ENCODE measurements at regions not wholly inside any gene's neighbourhood (a gene's known extent, or its start where the extent isn't known, plus 50 kb on each side); places are given as distances from the start of the nearest gene placed in this dataset.

DNA sequence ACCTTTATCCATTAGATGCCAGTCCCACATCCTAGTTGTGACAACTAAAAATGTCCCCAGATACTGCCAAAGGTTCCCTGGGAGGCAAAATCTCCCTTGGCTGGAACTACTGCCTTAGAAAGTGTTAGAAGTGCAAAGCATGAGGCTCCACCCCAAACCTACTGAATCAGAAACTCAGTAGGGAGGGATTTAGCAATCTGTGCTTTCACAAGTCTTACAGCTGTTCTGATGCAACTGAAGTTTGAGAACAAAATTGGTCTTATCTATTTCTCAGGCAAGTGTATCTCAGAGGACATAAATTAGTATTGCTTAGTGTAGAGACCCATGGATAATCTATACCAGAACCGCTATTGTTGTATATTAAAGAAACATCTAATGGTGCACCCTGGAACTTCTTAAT is 70.2 kb downstream of the CLDN1 start:
- in situ Hi-C loops (cut with MboI; ENCODE audit: low sequenced_read_pairs), result no loop called here

DNA sequence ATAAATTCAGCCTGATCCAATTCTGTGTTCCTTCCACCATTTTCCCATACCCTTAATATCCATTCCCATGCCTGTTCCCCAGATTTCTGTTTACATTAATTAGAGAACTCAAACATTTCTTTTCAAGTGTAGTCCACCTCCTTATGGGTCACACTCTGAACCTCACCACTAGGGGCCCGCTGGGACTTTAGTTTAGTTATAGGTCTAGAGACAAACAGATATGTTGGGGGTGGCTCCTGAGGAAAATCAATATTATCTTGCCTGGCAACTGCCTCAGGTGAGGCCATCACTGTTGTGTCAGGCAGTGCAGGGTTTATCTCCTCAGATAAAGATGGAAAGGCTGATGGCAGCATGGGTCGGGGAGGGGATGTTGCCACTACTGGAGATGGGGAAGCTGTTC is 72.8 kb downstream of the CLDN1 start:
- in situ Hi-C loops (cut with MboI; ENCODE audit: low sequenced_read_pairs), result no loop called here

DNA sequence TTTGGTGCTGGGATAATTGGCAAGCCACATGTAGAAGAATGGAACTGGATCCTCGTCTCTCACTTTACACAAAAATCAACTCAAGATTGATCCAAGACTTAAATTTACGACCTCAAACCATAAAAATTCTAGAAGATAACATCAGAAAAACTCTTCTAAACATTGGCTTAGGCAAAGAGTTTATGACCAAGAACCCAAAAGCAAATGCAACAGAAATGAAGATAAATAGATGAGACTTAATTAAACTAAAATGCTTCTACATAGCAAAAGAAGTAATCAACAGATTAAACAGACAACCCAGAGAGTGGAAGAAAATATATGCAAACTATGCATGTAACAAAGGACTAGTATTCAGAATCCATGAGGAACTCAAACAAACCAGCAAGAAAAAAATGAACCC is 80.1 kb downstream of the CLDN1 start:
- in situ Hi-C loops (cut with MboI; ENCODE audit: low sequenced_read_pairs), result no loop called here

DNA sequence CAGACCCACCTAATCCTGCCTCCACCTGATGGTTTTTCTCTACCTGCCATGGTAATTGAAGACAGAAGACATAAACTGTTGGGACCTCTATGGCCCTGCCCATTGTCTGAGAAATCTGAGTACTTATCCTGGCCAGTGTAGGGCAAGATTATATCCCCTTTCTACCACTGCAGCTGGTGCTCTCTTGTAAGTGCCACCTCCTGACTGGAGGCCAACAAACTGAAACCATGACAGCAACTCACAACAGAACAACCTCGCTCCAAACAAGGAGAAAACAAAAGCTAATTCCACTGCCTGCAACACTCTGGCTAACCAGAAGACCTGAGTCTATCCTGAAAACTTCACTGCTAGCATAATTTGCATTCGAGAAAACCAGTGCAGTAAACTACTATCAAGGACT is 82.9 kb downstream of the CLDN1 start:
- in situ Hi-C loops (cut with MboI; ENCODE audit: low sequenced_read_pairs), result no loop called here

DNA sequence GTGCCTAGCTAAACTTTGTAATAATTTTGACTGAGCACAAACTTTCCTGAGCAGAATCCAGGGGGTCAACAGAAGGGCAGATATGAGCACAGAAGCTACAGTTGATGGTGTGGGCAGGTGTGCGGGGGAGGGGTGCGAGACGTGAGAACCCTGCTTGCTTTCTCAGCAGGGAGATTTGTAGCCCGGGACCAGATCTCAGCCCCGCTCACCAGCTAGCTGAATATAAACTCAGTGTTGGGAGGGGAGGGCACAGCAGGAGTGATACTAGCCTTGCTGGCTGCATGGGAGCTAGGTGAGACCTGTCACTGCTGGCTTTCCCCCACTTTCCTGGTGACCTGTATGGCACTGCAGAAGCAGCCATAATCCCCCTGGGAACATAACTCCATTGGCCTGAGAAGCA is 83.4 kb downstream of the CLDN1 start:
- in situ Hi-C loops (cut with MboI; ENCODE audit: low sequenced_read_pairs), result no loop called here

DNA sequence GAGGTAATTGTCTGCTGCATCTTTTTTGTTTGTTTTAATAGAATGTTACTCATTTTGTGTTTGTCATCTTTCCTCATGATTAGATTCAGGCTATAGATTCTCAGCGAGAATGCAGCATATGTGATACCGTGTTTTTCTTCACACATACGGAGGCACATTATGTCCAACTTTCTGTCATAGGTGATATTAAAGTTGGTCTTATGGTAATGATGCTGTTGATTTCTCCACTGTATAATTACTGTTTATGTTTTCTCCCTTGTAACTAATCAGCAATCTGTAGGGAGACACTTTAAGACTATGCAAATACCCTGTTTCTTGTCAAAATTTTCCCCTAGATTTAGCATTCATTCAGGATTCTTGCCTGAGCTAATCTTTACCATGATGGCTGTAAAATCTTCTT is 87.6 kb downstream of the CLDN1 start:
- in situ Hi-C loops (cut with MboI; ENCODE audit: low sequenced_read_pairs), result no loop called here

- in situ Hi-C loops (cut with MboI; ENCODE audit: low sequenced_read_pairs), result no loop called here
Measured at GRCh38 chr3:190229632-190230424, 92.4 kb downstream of the CLDN1 start.

DNA sequence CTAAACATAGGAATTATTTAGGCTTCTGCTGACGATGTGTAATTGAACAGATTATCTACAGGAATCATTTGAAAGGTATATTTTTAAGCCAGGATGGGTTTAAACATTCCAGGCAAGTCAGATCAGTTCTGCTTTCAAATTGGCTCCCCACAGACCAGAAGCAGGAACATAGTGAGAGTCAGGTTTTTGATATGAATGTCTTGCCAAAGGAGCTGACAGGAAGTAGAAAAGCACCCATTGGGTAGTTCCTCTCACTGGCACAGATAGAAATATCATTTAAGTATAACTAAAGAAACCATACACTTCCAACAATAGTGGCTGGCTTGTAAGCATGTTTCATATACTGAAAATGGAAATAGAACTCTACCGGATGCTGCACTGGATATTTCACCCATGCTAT is 95.2 kb downstream of the CLDN1 start:
- in situ Hi-C loops (cut with MboI; ENCODE audit: low sequenced_read_pairs), result no loop called here

- in situ Hi-C loops (cut with MboI; ENCODE audit: low sequenced_read_pairs), result no loop called here
Measured at GRCh38 chr3:190224863-190225692, 97.2 kb downstream of the CLDN1 start.

- in situ Hi-C loops (cut with MboI; ENCODE audit: low sequenced_read_pairs), result no loop called here
Measured at GRCh38 chr3:190224456-190224855, 97.8 kb downstream of the CLDN1 start.

GRCh38 chr3:190222916-190223315 is 99.3 kb downstream of the CLDN1 start:
- in situ Hi-C loops (cut with MboI; ENCODE audit: low sequenced_read_pairs), result no loop called here

DNA sequence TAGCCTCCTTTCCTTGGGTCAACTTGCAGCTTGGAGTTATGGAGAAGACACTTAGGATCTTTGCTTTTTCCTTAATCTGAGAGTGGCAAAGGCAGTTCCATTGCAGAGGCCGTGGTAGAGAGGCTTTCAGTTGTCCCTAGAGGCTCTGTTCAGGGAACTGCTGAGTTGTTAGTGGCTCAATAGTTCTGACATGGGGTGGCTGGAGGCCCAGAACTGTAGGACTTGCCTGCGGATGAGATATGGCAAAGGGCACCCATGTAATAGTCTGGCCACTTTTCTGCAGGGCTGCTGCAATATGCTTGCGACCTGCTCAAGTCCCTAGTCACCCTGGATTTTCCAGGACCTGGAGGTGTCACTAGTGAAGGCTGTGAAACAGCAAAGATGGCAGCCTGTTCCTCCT is 99.9 kb downstream of the CLDN1 start:
- in situ Hi-C loops (cut with MboI; ENCODE audit: low sequenced_read_pairs), result no loop called here

- in situ Hi-C loops (cut with MboI; ENCODE audit: low sequenced_read_pairs), result no loop called here
Measured at GRCh38 chr3:190220362-190220761, 99.7 kb upstream of the P3H2 start.

GRCh38 chr3:190217081-190217480 is 96.4 kb upstream of the P3H2 start:
- in situ Hi-C loops (cut with MboI; ENCODE audit: low sequenced_read_pairs), result no loop called here

DNA sequence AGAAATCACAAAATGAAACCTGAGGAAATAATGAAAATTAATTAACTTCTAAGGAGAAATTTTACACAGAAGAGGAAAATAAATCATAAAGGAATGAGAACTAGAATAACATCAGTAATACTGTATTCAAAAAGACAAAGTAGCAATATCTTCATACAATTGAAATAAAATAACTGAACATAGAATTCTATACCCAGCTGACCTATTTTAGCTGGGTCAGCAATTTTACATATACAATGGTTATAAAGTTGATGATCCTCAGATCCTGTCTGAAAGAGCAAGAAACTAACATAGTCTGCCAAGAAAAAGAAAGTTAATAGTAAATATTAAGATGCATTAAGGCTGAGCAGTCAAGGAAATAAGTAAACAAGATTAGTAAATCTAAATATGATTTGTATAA is 93.0 kb upstream of the P3H2 start:
- in situ Hi-C loops (cut with MboI; ENCODE audit: low sequenced_read_pairs), result no loop called here

DNA sequence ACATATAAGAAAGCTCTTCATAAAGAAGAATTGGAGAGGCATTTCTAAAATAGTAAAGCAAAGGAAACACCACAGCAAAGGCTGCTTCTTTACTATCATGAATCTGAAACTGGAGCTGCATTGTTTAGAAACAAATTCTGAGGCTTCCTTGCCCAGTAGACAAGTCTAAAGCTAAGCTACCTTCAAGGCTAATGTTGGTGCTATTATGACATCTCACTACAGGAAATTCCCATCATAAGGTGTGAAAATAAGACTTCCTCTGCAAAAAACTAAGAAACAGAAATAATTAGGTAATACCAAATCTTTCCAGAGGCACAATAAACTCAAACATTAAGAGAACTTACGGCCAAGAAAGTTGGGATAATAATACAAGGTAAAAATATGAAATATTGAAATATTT is 89.9 kb upstream of the P3H2 start:
- in situ Hi-C loops (cut with MboI; ENCODE audit: low sequenced_read_pairs), result no loop called here

GRCh38 chr3:190209533-190209932 is 88.8 kb upstream of the P3H2 start:
- in situ Hi-C loops (cut with MboI; ENCODE audit: low sequenced_read_pairs), result no loop called here

DNA sequence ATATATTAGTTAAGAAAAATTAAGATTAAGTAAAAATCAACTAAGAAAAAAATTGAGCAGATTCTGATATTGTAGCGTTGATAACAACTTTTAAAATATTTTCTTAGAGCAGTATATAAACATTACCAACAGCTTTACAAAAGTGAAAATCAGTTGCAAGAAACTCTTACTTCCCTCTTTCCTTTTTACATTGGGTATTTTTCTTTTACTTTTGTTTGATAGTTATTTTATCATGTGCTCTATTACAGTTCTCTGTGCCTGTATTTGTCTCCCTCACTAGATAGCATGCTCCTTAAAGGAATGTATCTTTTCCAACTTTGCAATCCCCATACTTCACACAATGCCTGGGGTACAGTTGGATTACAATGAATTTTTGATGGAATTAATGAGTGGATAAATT is 87.5 kb upstream of the P3H2 start:
- in situ Hi-C loops (cut with MboI; ENCODE audit: low sequenced_read_pairs), result no loop called here

DNA sequence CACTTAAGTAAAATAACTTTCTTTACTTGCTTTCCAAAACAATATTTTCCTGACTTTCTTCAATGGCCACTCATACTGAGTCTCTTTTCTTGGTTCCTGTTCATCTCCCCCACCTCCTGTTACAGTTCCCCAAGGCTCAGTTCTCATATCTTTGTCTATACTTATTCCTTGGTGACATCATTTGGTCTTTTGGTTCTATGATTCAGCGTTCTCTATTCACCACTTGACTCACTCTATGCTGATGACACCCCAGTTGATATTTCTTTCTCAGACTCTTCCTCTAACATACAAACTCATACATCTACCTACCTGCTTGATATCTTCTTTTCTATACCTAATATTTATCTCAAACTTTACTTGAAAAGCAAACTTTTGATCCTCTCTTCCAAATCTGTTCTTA is 85.0 kb upstream of the P3H2 start:
- in situ Hi-C loops (cut with MboI; ENCODE audit: low sequenced_read_pairs), result no loop called here

GRCh38 chr3:190204200-190204599 is 83.5 kb upstream of the P3H2 start:
- in situ Hi-C loops (cut with MboI; ENCODE audit: low sequenced_read_pairs), result no loop called here

DNA sequence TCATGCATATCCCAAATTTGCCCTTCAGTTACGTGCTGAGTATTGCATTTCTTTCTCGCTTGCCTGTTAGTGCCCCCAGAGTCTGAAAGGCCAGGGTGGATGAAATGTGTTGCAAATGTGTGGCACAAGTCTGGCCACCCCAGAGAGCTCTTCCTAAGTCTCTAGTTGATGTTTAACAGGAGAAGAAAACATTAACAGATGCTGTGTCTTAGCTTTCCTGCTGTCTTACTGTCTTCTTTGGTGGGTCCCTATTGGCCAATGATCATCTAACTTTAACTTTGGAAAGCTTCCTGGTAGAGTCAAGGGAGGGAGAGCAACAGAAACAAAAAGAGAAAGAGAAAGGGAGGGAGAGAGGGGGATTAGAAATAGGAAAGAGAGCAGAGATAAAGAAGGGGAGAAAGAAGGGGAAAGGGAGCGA is 76.7 kb upstream of the P3H2 start:
- in situ Hi-C loops (cut with MboI; ENCODE audit: low sequenced_read_pairs), result loop anchor here (25.0 kb wide), 1 partner anchor 235 kb away; no protein-coding TSS in a partner anchor

DNA sequence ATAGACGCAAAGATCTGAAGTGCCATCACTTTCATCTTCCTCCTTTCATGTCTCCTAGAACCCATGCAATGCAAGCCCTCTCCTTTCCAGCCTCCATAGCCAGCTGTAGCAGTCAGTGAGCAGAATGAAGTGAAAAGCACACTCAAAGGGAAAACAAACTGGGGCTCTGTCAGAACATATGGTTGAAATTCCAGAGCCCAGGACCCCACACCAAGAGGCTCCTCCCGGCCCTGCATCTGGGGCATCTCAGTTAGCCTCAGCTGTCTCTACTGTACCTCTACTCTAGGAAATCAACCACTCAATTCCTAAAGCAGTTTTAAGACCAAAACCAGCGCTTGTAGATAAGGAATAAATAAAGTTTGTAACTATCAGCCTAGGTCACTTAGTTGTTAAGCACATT is 73.8 kb upstream of the P3H2 start:
- in situ Hi-C loops (cut with MboI; ENCODE audit: low sequenced_read_pairs), result loop anchor here (25.0 kb wide), 1 partner anchor 232 kb away; no protein-coding TSS in a partner anchor

All from HL-60/S4 treated with phorbol 12-myristate 13-acetate at 8.2 ng/mL for 4 days and 3 days (cell line).